ENCODE measurements at regions not wholly inside any gene's neighbourhood (a gene's known extent, or its start where the extent isn't known, plus 50 kb on each side); places are given as distances from the start of the nearest gene placed in this dataset.

GRCh38 chr7:113256883-113257531 is 138.7 kb upstream of the SMIM30 start:
- no peak for TF ChIP-seq POLR2A (IDR thresholded peaks at IDR 0.05)
- TF ChIP-seq CTCF (IDR thresholded peaks at IDR 0.05) = no peak

Data from transverse colon (tissue), 3 donors.